Mesothelial cell of epicardium (in vitro differentiated cells): ENCODE measurements at regions not wholly inside any gene's neighbourhood (a gene's known extent, or its start where the extent isn't known, plus 50 kb on each side); places are given as distances from the start of the nearest gene placed in this dataset.

ENCODE experiments used
- DNase-seq, 2 experiments: peaks; one replicate each; pipeline ENCODE4 v3.0.0; 2021; ENCODE audit warnings: low spot score in 2 of 2; ENCODE audit not compliant: unreplicated experiment in 2 of 2
- H3K27ac Mint-ChIP-seq: 2 replicates; pipeline ENCODE4 v1.8.0; 2021; ENCODE audit warnings: mixed read lengths
- H3K27me3 Mint-ChIP-seq: 2 replicates; pipeline ENCODE4 v1.8.0; 2021; ENCODE audit warnings: low read depth, mixed read lengths
- H3K36me3 Mint-ChIP-seq: 2 replicates; pipeline ENCODE4 v1.8.0; 2021; ENCODE audit warnings: mixed read lengths
- H3K4me1 Mint-ChIP-seq: 2 replicates; pipeline ENCODE4 v1.8.0; 2021; ENCODE audit warnings: mixed read lengths
- H3K4me3 Mint-ChIP-seq: 2 replicates; pipeline ENCODE4 v1.8.0; 2021; ENCODE audit warnings: mild to moderate bottlenecking, moderate library complexity, mixed read lengths
- H3K9me3 Mint-ChIP-seq: 2 replicates; pipeline ENCODE4 v1.8.0; 2021; ENCODE audit warnings: mixed read lengths
- TF ChIP-seq, protein P1 (sequence below): fragments of 200-600 bp; sonication (generic); IDR thresholded peaks from one replicate; pipeline ENCODE4 v1.5.0; 2021; ENCODE audit warnings: antibody characterized with exemption; ENCODE audit not compliant: unreplicated experiment

DNA sequence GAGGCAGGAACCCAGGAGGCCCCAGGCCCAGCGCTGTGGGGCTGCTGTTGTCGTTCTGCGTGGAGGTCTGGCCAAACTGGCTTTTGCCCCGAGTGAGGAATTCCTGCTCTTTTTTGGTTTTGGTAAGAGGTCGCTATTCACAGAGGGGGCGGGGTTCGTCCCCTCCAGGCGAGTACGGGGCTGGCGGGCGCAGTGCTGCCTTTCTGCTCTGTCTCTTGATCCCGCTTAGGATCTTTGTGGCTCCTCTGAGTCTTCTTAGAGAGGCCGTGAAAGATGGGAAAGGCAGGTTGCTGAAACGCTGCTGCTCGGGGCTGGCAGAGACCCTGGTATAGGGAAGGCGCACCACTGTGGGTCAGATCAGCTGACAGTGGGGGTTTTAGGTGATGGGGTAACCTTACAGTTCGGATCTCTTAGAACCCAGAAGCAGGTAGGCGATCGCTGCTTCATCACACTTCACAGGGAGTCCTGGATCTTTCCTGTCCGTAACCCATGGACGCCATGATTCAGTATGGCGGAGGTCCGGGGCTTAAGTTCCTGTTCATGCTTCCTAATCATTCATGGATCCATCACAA, 136.7 kb downstream of the KIF20B start:
- no peak for DNase-seq
- no peaks in the 10 kb centered on the region for H3K4me1 Mint-ChIP-seq
- TF ChIP-seq, protein P1, sequence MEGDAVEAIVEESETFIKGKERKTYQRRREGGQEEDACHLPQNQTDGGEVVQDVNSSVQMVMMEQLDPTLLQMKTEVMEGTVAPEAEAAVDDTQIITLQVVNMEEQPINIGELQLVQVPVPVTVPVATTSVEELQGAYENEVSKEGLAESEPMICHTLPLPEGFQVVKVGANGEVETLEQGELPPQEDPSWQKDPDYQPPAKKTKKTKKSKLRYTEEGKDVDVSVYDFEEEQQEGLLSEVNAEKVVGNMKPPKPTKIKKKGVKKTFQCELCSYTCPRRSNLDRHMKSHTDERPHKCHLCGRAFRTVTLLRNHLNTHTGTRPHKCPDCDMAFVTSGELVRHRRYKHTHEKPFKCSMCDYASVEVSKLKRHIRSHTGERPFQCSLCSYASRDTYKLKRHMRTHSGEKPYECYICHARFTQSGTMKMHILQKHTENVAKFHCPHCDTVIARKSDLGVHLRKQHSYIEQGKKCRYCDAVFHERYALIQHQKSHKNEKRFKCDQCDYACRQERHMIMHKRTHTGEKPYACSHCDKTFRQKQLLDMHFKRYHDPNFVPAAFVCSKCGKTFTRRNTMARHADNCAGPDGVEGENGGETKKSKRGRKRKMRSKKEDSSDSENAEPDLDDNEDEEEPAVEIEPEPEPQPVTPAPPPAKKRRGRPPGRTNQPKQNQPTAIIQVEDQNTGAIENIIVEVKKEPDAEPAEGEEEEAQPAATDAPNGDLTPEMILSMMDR: no peak
- peaks cover 1% of the 10 kb centered on the region for H3K36me3 Mint-ChIP-seq
- peaks cover 19% of the 10 kb centered on the region for H3K9me3 Mint-ChIP-seq
- H3K27ac Mint-ChIP-seq: no peak overlapping the region
- no peaks in the 10 kb centered on the region for H3K27me3 Mint-ChIP-seq
- H3K4me3 Mint-ChIP-seq: no peak overlapping the region

DNA sequence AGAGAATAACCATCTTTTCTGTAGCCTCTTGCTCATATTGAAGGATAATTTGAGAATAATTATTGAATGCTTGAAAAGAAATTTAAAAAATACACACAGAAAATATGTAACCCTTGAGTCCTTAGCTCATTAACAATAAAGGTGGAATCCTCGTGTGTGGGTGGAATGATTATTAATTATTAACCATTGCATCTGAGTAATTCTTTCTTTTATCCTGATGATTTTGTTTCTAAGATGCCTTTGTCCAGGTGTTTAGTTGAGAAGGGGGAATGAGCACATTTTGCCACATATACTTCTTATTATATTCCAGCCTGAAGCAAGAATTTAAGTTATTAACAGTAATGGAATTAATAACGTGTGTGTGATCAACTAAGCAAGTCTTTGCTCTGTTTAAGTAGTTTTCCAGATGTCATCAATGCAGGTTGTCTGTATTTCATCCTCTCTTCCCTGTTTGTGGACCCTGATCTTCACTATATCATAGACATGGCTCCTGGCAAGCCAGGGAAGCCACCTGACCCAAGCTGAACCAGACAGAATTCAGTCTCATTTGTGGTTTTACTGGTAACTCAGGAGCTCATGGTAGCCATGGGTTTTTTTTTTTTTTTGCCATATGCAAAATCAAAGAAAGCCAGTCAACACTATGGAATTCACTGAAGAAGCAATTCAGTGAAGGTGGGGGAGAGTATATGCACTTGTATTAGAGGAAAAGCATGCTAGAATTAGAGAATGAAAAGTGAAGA, 144.3 kb downstream of the KIF20B start:
- no peak overlapping the region for H3K4me3 Mint-ChIP-seq
- no peak for DNase-seq
- H3K27ac Mint-ChIP-seq: no peak overlapping the region
- no peaks in the 10 kb centered on the region for H3K27me3 Mint-ChIP-seq
- no peaks in the 10 kb centered on the region for H3K4me1 Mint-ChIP-seq
- H3K9me3 Mint-ChIP-seq: peaks cover 18% of the 10 kb centered on the region
- TF ChIP-seq, protein P1: no peak
- H3K36me3 Mint-ChIP-seq: peaks cover 1% of the 10 kb centered on the region

DNA sequence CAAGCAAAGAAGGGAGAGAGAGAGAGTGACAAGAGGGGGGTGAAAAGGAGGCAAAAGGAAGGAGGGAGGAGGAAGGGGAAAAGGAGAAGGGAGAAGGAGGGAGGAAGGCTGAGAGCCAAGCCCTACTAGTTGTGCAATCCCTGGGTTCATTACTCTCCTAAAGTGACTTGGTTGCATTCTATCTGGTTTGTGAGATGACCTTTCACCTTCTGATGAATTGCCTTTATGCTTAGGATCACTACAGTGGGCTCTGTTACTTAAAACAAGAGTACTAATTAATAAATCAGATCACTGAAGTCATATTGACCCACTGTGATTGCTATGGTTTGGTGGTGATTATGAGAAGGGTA, 144.9 kb downstream of the KIF20B start:
- TF ChIP-seq, protein P1: no peak
- H3K27me3 Mint-ChIP-seq: no peaks in the 10 kb centered on the region
- H3K4me1 Mint-ChIP-seq: no peaks in the 10 kb centered on the region
- no peak for DNase-seq
- H3K4me3 Mint-ChIP-seq: no peak overlapping the region
- H3K27ac Mint-ChIP-seq: no peak overlapping the region
- peaks cover 18% of the 10 kb centered on the region for H3K9me3 Mint-ChIP-seq
- H3K36me3 Mint-ChIP-seq: peaks cover 1% of the 10 kb centered on the region

DNA sequence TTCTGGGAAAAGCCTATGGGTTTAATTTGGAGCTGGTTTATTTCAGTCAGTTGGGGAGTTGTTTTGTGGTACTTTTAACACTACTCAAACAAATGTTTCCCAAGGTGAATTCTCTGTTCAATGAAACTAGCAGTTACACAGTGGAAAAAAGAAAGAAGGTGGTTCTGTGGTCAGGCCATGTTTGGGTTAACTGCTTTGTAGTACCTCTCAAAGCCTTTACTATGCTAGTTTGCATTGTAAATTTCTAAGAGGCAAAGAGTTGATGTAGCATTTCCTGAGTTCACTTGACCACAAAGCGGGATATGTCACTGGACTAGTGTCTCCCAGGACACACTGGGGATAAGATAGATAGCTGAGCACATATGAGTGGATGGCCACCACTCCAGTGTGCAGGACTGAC, 145.4 kb downstream of the KIF20B start:
- TF ChIP-seq, protein P1: no peak
- H3K4me1 Mint-ChIP-seq: no peaks in the 10 kb centered on the region
- H3K27ac Mint-ChIP-seq: no peak overlapping the region
- no peak for DNase-seq
- H3K27me3 Mint-ChIP-seq: no peaks in the 10 kb centered on the region
- H3K4me3 Mint-ChIP-seq: no peak overlapping the region
- H3K36me3 Mint-ChIP-seq: peaks cover 1% of the 10 kb centered on the region
- peaks cover 18% of the 10 kb centered on the region for H3K9me3 Mint-ChIP-seq

DNA sequence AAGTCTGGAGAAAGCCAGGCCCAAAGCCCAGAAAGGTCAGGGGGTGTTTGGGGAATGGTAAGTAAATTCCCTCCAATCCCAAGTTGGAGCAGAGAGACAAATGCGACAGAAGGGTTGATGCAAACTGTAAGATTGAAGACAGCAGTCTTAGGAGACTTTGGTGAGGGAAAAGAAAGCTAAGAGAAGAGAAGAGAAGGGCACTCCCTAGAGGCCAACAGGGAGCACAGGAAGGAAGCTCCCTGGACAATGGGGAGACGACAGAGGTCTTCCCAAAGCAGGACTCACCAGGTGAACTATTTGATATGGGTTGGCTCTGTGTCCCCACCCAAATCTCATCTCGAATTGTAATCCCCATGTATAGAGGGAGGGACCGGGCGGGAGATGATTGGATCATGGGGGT, 151.5 kb downstream of the KIF20B start:
- no peaks in the 10 kb centered on the region for H3K27me3 Mint-ChIP-seq
- H3K4me1 Mint-ChIP-seq: peaks cover 25% of the 10 kb centered on the region
- peaks cover 4% of the 10 kb centered on the region for H3K9me3 Mint-ChIP-seq

More for the DNA sequence above, 151.5 kb downstream of the KIF20B start:
- DNase-seq: no peak
- Mint-ChIP-seq H3K4me3 (no peak overlapping the region), H3K27ac (no peak overlapping the region), H3K36me3 (no peaks in the 10 kb centered on the region)
- TF ChIP-seq, protein P1: no peak
